Neural cell (in vitro differentiated cells): ENCODE measurements at regions not wholly inside any gene's neighbourhood (a gene's known extent, or its start where the extent isn't known, plus 50 kb on each side); places are given as distances from the start of the nearest gene placed in this dataset.

Source experiments
- H2AFZ ChIP-seq: fragments of 200-600, 300-800 bp; sonication (generic), shearing (Covaris generic); 2 replicates; pipeline ENCODE4 v1.6.0; 2014; ENCODE audit warnings: low read depth, mild to moderate bottlenecking, antibody characterized with exemption, low read length, moderate library complexity
- H3F3A ChIP-seq: fragments of 200-600 bp; shearing (Covaris generic); 2 replicates; pipeline ENCODE4 v1.6.1; 2016; ENCODE audit warnings: mild to moderate bottlenecking, moderate library complexity, mixed read lengths, antibody characterized with exemption, low read length; ENCODE audit not compliant: insufficient read depth, poor library complexity, severe bottlenecking
- H3K27ac ChIP-seq: fragments of 200-600, 300-800 bp; sonication (generic), shearing (Covaris generic); 2 replicates; pipeline ENCODE4 v1.5.1; 2014; ENCODE audit warnings: mild to moderate bottlenecking, low read length, moderate library complexity
- H3K27me3 ChIP-seq: fragments of 300-800, 200-600 bp; sonication (generic), shearing (Covaris generic); 2 replicates; pipeline ENCODE4 v1.6.0; 2014; ENCODE audit warnings: mild to moderate bottlenecking, low read depth, low read length, moderate library complexity; ENCODE audit not compliant: insufficient read depth
- H3K36me3 ChIP-seq: fragments of 300-800, 200-600 bp; sonication (generic), shearing (Covaris generic); 2 replicates; pipeline ENCODE4 v1.5.1; 2014; ENCODE audit warnings: mild to moderate bottlenecking, antibody characterized with exemption, low read length, moderate library complexity; ENCODE audit not compliant: insufficient read depth
- H3K4me2 ChIP-seq: fragments of 300-800, 200-600 bp; sonication (generic), shearing (Covaris generic); 2 replicates; pipeline ENCODE4 v1.6.0; 2014; ENCODE audit warnings: mild to moderate bottlenecking, low read length
- H3K4me3 ChIP-seq: fragments of 300-800, 200-600 bp; sonication (generic), shearing (Covaris generic); 2 replicates; pipeline ENCODE4 v1.5.1; 2014; ENCODE audit warnings: mild to moderate bottlenecking, low read length, moderate library complexity
- H3K79me2 ChIP-seq: fragments of 200-600 bp; shearing (Covaris generic); replicated peaks from 2 replicates; pipeline ENCODE4 v1.6.0; 2014; ENCODE audit warnings: mild to moderate bottlenecking, low read length, moderate library complexity; ENCODE audit not compliant: insufficient read depth
- H3K9ac ChIP-seq: fragments of 300-800, 200-600 bp; sonication (generic), shearing (Covaris generic); 2 replicates; pipeline ENCODE4 v1.6.1; 2016; ENCODE audit warnings: mild to moderate bottlenecking, low read length, mixed read lengths
- H3K9me2 ChIP-seq: fragments of 200-600 bp; shearing (Covaris generic); 2 replicates; pipeline ENCODE4 v1.6.1; 2016; ENCODE audit warnings: mild to moderate bottlenecking, low read length, mixed read lengths; ENCODE audit not compliant: insufficient read depth
- H3K9me3 ChIP-seq: fragments of 200-600, 300-800 bp; sonication (generic), shearing (Covaris generic); 2 replicates; pipeline ENCODE4 v1.6.1; 2016; ENCODE audit warnings: mild to moderate bottlenecking, mixed run types, low read length, moderate library complexity, mixed read lengths
- H4K20me1 ChIP-seq: fragments of 200-600 bp; shearing (Covaris generic); 2 replicates; pipeline ENCODE4 v1.6.1; 2016; ENCODE audit warnings: mild to moderate bottlenecking, mixed run types; ENCODE audit not compliant: insufficient read depth
- CTCF ChIP-seq: fragments of 450-650 bp; IDR thresholded peaks from 2 replicates; pipeline ENCODE4 v1.5.1; 2014; ENCODE audit warnings: antibody characterized with exemption, mild to moderate bottlenecking, moderate library complexity; ENCODE audit not compliant: poor library complexity, severe bottlenecking
- EP300 ChIP-seq: fragments of 450-650 bp; conservative IDR thresholded peaks from 2 replicates; pipeline ENCODE4 v1.6.1; 2014; ENCODE audit warnings: antibody characterized with exemption, mild to moderate bottlenecking, moderate library complexity; ENCODE audit not compliant: poor library complexity, severe bottlenecking
- EZH2 ChIP-seq: fragments of 200-600, 300-800 bp; shearing (Covaris generic), sonication (generic); IDR thresholded peaks from 2 replicates; pipeline ENCODE4 v1.6.1; 2014; ENCODE audit warnings: antibody characterized with exemption, low read length, borderline replicate concordance, mild to moderate bottlenecking; ENCODE audit not compliant: insufficient read depth, poor library complexity, severe bottlenecking
- MXI1 ChIP-seq: fragments of 450-650 bp; conservative IDR thresholded peaks from 2 replicates; pipeline ENCODE4 v1.6.1; 2014; ENCODE audit warnings: antibody characterized with exemption, mild to moderate bottlenecking; ENCODE audit not compliant: poor library complexity, severe bottlenecking
- POLR2AphosphoS5 ChIP-seq: IDR thresholded peaks from 2 replicates; pipeline ENCODE4 v1.6.1; 2012
- RAD21 ChIP-seq: fragments of 450-650 bp; conservative IDR thresholded peaks from 2 replicates; pipeline ENCODE4 v1.6.1; 2014; ENCODE audit warnings: antibody characterized with exemption, mild to moderate bottlenecking, moderate library complexity
- REST ChIP-seq: IDR thresholded peaks from 2 replicates; pipeline ENCODE4 v1.6.1; 2012; ENCODE audit warnings: borderline replicate concordance
- SMC3 ChIP-seq: fragments of 450-650 bp; conservative IDR thresholded peaks from 2 replicates; pipeline ENCODE4 v1.6.1; 2014; ENCODE audit warnings: antibody characterized with exemption, mild to moderate bottlenecking, moderate library complexity; ENCODE audit not compliant: poor library complexity
- TAF1 ChIP-seq: IDR thresholded peaks from 2 replicates; pipeline ENCODE4 v1.6.1; 2012; ENCODE audit warnings: low read depth

- no peaks in the 10 kb centered on the region for H4K20me1 ChIP-seq
- H3K27me3 ChIP-seq = no peaks in the 10 kb centered on the region
- no peak overlapping the region for H2AFZ ChIP-seq
- H3K9me2 ChIP-seq = no peaks in the 10 kb centered on the region
- H3K4me3 ChIP-seq = no peak overlapping the region
- no peak overlapping the region for H3K27ac ChIP-seq
- no peaks in the 10 kb centered on the region for H3K9me3 ChIP-seq
- TF ChIP-seq CTCF (no peak), MXI1 (no peak), REST (no peak), EZH2 (no peak), SMC3 (no peak), RAD21 (no peak), EP300 (no peak), POLR2AphosphoS5 (no peak), TAF1 (no peak)
- no peaks in the 10 kb centered on the region for H3K36me3 ChIP-seq
- H3K79me2 ChIP-seq = no peaks in the 10 kb centered on the region
- H3K4me2 ChIP-seq = no peak overlapping the region
- H3K9ac ChIP-seq = no peak overlapping the region
- H3F3A ChIP-seq = no peaks in the 10 kb centered on the region
These were observed 350.7 kb downstream of the UQCRFS1 start for GRCh38 chr19:28862238-28862637.

- H3K9me2 ChIP-seq = no peaks in the 10 kb centered on the region
- no peak overlapping the region for H3K9ac ChIP-seq
- no peaks in the 10 kb centered on the region for H3F3A ChIP-seq
- H3K4me2 ChIP-seq = no peak overlapping the region
- H2AFZ ChIP-seq = no peak overlapping the region
- H3K36me3 ChIP-seq = no peaks in the 10 kb centered on the region
- no peak overlapping the region for H3K4me3 ChIP-seq
- no peaks in the 10 kb centered on the region for H3K27me3 ChIP-seq
- no peaks in the 10 kb centered on the region for H4K20me1 ChIP-seq
- H3K27ac ChIP-seq = no peak overlapping the region
- no peaks in the 10 kb centered on the region for H3K9me3 ChIP-seq
- H3K79me2 ChIP-seq = no peaks in the 10 kb centered on the region
- TF ChIP-seq EP300 = no peak
- no peak for TF ChIP-seq SMC3
- no peak for TF ChIP-seq POLR2AphosphoS5
- TF ChIP-seq REST = no peak
- TF ChIP-seq EZH2 = no peak
- TF ChIP-seq TAF1 = no peak
- no peak for TF ChIP-seq MXI1
- no peak for TF ChIP-seq RAD21
These were observed 353.1 kb downstream of the UQCRFS1 start for GRCh38 chr19:28859811-28860210.
